ENCODE measurements at regions not wholly inside any gene's neighbourhood (a gene's known extent, or its start where the extent isn't known, plus 50 kb on each side); places are given as distances from the start of the nearest gene placed in this dataset.

DNA sequence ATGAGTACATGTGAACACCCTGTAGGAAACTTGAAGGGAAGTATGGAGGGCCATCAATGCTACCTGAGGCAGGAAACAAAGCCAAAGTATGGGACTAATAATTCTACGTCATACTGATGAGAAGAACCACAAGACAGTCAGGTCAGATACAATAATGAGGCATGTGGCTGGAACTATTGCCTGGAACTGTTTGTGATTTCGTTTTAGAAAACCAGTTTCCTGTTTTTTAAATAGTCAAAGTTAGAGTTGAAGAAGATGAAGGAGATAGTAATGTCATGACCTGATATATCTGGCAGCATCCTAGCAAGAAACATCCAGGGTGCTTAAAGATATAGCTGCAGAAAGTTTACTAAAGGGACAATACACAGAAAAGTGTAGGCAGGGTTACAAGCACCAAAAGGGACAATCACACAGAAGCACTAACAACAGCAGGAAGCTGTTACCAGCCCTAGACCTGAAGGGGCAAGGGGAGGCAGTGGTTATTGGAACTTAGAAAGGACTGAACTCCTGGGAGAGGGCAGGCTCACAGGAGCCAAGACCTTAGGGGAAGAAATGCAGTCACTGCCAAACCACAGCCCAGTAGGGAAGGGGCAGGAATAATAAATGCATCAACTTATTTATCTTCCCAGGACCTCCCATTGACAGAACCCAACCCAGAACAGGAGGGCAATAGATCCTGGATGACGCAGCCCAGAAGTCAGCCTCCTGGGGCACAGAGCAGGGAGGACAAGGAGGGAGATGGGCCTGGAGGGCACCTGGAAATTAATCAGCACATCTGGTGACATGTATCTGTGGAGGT is 302.1 kb upstream of the STT3B start:
- Histone ChIP-seq H3K4me1 (ENCODE audit: insufficient read depth, low read length, poor library complexity, severe bottlenecking) (peaks cover 92% of the 10 kb centered on the region), H3F3A (ENCODE audit: low read depth) (peaks cover 26% of the 10 kb centered on the region), H3K79me2 (ENCODE audit: insufficient read depth, low read length) (peaks cover 68% of the 10 kb centered on the region), H4K20me1 (ENCODE audit: insufficient read depth, low read length, poor library complexity, severe bottlenecking) (no peaks in the 10 kb centered on the region), H2AFZ (ENCODE audit: low read length) (peak overlapping the region; percentile 24; the same call in 1 of the 2 replicates), H3K36me3 (ENCODE audit: insufficient read depth, low read length) (no peaks in the 10 kb centered on the region), H3K4me2 (ENCODE audit: low read depth, low read length, poor library complexity, severe bottlenecking) (peak overlapping the region; percentile 65), H3K27me3 (ENCODE audit: insufficient read depth, low read length, poor library complexity, severe bottlenecking) (no peaks in the 10 kb centered on the region), H3K9me3 (ENCODE audit: insufficient read depth, low read depth, low read length) (no peaks in the 10 kb centered on the region), H3K9ac (ENCODE audit: low read depth, low read length, poor library complexity, severe bottlenecking) (peak overlapping the region; percentile 72), H3K9me2 (replicated peaks; ENCODE audit: low read depth, low read length) (no peaks in the 10 kb centered on the region), H3K4me3 (ENCODE audit: low read length, poor library complexity, severe bottlenecking) (peak overlapping the region; percentile 49)
- TF ChIP-seq, protein P1, sequence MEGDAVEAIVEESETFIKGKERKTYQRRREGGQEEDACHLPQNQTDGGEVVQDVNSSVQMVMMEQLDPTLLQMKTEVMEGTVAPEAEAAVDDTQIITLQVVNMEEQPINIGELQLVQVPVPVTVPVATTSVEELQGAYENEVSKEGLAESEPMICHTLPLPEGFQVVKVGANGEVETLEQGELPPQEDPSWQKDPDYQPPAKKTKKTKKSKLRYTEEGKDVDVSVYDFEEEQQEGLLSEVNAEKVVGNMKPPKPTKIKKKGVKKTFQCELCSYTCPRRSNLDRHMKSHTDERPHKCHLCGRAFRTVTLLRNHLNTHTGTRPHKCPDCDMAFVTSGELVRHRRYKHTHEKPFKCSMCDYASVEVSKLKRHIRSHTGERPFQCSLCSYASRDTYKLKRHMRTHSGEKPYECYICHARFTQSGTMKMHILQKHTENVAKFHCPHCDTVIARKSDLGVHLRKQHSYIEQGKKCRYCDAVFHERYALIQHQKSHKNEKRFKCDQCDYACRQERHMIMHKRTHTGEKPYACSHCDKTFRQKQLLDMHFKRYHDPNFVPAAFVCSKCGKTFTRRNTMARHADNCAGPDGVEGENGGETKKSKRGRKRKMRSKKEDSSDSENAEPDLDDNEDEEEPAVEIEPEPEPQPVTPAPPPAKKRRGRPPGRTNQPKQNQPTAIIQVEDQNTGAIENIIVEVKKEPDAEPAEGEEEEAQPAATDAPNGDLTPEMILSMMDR (conservative IDR thresholded peaks at IDR 0.05; ENCODE audit: low read length) = no peak
- TF ChIP-seq EZH2phosphoT487 (IDR thresholded peaks at IDR 0.05; ENCODE audit: borderline replicate concordance) = no peak

DNA sequence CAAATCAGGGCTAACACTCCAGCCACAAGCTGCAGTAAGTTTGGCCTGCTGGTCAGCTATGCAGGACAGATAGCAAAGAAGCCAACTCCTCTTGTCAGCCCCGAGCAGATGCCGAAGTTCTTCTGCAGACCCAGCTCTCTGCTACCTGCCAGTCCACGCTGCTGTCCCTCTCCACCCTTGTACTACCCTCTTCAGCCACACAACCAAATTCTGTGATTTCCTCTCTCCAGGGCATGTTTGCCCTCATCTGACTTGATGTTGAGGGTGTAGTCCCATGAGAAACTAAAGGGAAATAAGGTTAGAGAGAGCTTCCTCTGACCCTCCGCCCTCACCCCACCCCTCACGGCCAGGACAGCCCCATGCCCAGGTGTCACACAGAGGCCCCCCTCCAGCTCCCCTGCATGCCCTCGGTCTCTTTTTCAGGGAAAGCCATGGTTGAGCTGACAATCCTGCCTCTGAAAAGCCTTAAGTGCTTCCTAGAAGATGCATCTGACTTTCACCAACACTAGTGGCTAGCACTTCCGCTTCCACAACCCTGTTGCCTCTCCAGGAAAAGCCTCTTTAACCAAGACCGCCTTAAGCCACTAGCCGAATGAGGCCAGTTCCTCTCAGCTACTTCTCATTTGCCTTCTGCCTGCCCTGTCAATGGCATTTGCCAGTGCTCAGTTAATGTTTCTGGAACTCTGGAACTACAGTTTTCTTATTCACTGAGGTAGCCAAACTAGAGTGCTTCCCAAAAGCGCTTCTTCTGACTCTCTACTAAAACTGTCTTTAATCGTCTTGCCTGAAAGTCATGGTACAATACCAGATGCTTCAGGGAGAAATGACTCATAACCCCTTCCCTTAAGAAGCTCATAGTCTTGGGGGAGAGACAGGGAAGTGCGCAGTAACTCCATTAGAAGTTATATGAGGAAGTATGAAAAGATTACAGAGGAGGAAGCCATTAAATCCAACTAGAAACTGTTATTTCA is 300.4 kb upstream of the STT3B start:
- H3K27me3 ChIP-seq (ENCODE audit: insufficient read depth, low read length, poor library complexity, severe bottlenecking) = no peaks in the 10 kb centered on the region
- no peaks in the 10 kb centered on the region for H4K20me1 ChIP-seq (ENCODE audit: insufficient read depth, low read length, poor library complexity, severe bottlenecking)
- peaks cover 15% of the 10 kb centered on the region for H3F3A ChIP-seq (ENCODE audit: low read depth)
- no peaks in the 10 kb centered on the region for H3K36me3 ChIP-seq (ENCODE audit: insufficient read depth, low read length)
- no peaks in the 10 kb centered on the region for H3K9me3 ChIP-seq (ENCODE audit: insufficient read depth, low read depth, low read length)
- H3K4me3 ChIP-seq (ENCODE audit: low read length, poor library complexity, severe bottlenecking) = peak overlapping the region; percentile 10
- H3K9me2 ChIP-seq (replicated peaks; ENCODE audit: low read depth, low read length) = no peaks in the 10 kb centered on the region
- H3K9ac ChIP-seq (ENCODE audit: low read depth, low read length, poor library complexity, severe bottlenecking) = peak overlapping the region; percentile 56
- H2AFZ ChIP-seq (ENCODE audit: low read length) = 0 out of 2 replicates have a peak overlapping the region, but pooled peaks have one; percentile 29
- no peak for TF ChIP-seq EZH2phosphoT487 (IDR thresholded peaks at IDR 0.05; ENCODE audit: borderline replicate concordance)
- TF ChIP-seq, protein P1 (conservative IDR thresholded peaks at IDR 0.05; ENCODE audit: low read length) = peak; percentile 31; the same call in 1 of the 2 replicates
- H3K79me2 ChIP-seq (ENCODE audit: insufficient read depth, low read length) = peaks cover 68% of the 10 kb centered on the region
- H3K4me2 ChIP-seq (ENCODE audit: low read depth, low read length, poor library complexity, severe bottlenecking) = peak overlapping the region; percentile 41
- peaks cover 88% of the 10 kb centered on the region for H3K4me1 ChIP-seq (ENCODE audit: insufficient read depth, low read length, poor library complexity, severe bottlenecking)

DNA sequence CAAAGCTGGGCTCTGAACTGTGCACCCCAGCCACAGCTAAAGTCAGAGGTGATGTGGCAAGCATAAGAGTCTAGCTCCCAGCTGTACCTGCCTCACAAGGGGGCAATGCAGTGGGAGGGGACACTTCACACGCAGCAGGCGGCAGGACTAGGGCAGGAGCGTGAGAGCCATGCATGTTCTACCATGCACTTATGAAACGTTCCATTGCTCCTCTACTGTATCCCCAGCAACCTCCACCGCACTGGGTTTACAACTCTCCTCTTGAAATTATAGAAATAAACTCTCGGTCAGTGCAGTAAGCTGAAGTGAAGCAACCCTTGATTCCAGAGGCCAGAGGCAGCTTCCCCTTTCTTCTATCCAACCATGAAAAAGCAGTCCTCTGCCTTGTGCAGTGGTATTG is 298.6 kb upstream of the STT3B start:
- no peak overlapping the region for H2AFZ ChIP-seq (ENCODE audit: low read length)
- peak overlapping the region; percentile 1 for H3K4me2 ChIP-seq (ENCODE audit: low read depth, low read length, poor library complexity, severe bottlenecking)
- peaks cover 78% of the 10 kb centered on the region for H3K4me1 ChIP-seq (ENCODE audit: insufficient read depth, low read length, poor library complexity, severe bottlenecking)
- no peaks in the 10 kb centered on the region for H4K20me1 ChIP-seq (ENCODE audit: insufficient read depth, low read length, poor library complexity, severe bottlenecking)
- no peak for TF ChIP-seq EZH2phosphoT487 (IDR thresholded peaks at IDR 0.05; ENCODE audit: borderline replicate concordance)
- TF ChIP-seq, protein P1 (conservative IDR thresholded peaks at IDR 0.05; ENCODE audit: low read length) = no peak
- H3K9me2 ChIP-seq (replicated peaks; ENCODE audit: low read depth, low read length) = no peaks in the 10 kb centered on the region
- H3K9ac ChIP-seq (ENCODE audit: low read depth, low read length, poor library complexity, severe bottlenecking) = peak overlapping the region; percentile 44
- H3K4me3 ChIP-seq (ENCODE audit: low read length, poor library complexity, severe bottlenecking) = no peak overlapping the region
- H3F3A ChIP-seq (ENCODE audit: low read depth) = peaks cover 9% of the 10 kb centered on the region
- H3K36me3 ChIP-seq (ENCODE audit: insufficient read depth, low read length) = no peaks in the 10 kb centered on the region
- no peaks in the 10 kb centered on the region for H3K9me3 ChIP-seq (ENCODE audit: insufficient read depth, low read depth, low read length)
- no peaks in the 10 kb centered on the region for H3K27me3 ChIP-seq (ENCODE audit: insufficient read depth, low read length, poor library complexity, severe bottlenecking)
- H3K79me2 ChIP-seq (ENCODE audit: insufficient read depth, low read length) = peaks cover 51% of the 10 kb centered on the region

Measured in Loucy (cell line).